ENCODE measurements at regions not wholly inside any gene's neighbourhood (a gene's known extent, or its start where the extent isn't known, plus 50 kb on each side); places are given as distances from the start of the nearest gene placed in this dataset.

- no peak overlapping the region for H3K23ac ChIP-seq (ENCODE audit: insufficient read length)
- H4K91ac ChIP-seq (replicated peaks; ENCODE audit: insufficient read length, low read length) = no peak overlapping the region
- no peak overlapping the region for H2AK5ac ChIP-seq (ENCODE audit: low read depth, low read length)
- H3K27ac ChIP-seq (ENCODE audit: low read depth, low read length) = no peak overlapping the region
- H3K4me1 ChIP-seq (replicated peaks in 1 of 4; ENCODE audit: control insufficient read depth in 3 of 4, insufficient read depth in 4 of 4, low read length in 3 of 4) = no peaks in the 10 kb centered on the region
- H4K8ac ChIP-seq (ENCODE audit: extremely low read depth, insufficient read depth, low read length) = no peak overlapping the region
- DNase-seq (ENCODE audit: low read depth in 1 of 2, low spot score in 2 of 2) (no peak), FAIRE-seq (no peak)
- peaks cover 5 to 12% of the 10 kb centered on the region in 2 experiments; a peak in 3 of 4 replicates for H3K9me3 ChIP-seq (ENCODE audit: insufficient read depth in 2 of 2, low read depth in 1 of 2, low read length in 1 of 2)
- no peak overlapping the region for H2BK5ac ChIP-seq (ENCODE audit: low read depth, low read length)
- no peak overlapping the region for H2BK15ac ChIP-seq (ENCODE audit: low read length)
- no peak overlapping the region for H2BK12ac ChIP-seq (ENCODE audit: low read depth, low read length)
- no peak overlapping the region for H3K14ac ChIP-seq (ENCODE audit: insufficient read length)
- no peak overlapping the region for H3K4me3 ChIP-seq (ENCODE audit: extremely low read depth in 1 of 4, insufficient read depth in 2 of 4, low read depth in 3 of 4, low read length in 4 of 4)
- no peaks in the 10 kb centered on the region for H4K20me1 ChIP-seq (replicated peaks in 1 of 2; ENCODE audit: control insufficient read depth in 1 of 2, insufficient read depth in 2 of 2, low read length in 2 of 2)
- no peak overlapping the region for H3K56ac ChIP-seq (replicated peaks; ENCODE audit: insufficient read length, low read depth, low read length)
- no peak overlapping the region for H3K9ac ChIP-seq (replicated peaks in 1 of 4; ENCODE audit: extremely low read depth in 1 of 4, low read depth in 3 of 4, low read length in 3 of 4)
- H3K23me2 ChIP-seq (ENCODE audit: low read depth, low read length) = no peaks in the 10 kb centered on the region
- H2BK120ac ChIP-seq (replicated peaks; ENCODE audit: low read depth, low read length) = no peak overlapping the region
- CTCF ChIA-PET (ENCODE audit: partially characterized antibody) = interaction anchor here (0.8 kb wide), 1 partner anchor 92 kb away, joined by 3 read pairs; no protein-coding TSS in a partner anchor
- H3K36me3 ChIP-seq (ENCODE audit: control insufficient read depth in 2 of 4, insufficient read depth in 4 of 4, low read length in 3 of 4) = no peaks in the 10 kb centered on the region
- H2BK20ac ChIP-seq (ENCODE audit: low read length) = no peak overlapping the region
- no peaks in the 10 kb centered on the region for H3K27me3 ChIP-seq (replicated peaks in 1 of 4; ENCODE audit: control insufficient read depth in 3 of 4, extremely low read depth in 1 of 4, insufficient read depth in 3 of 4, low read length in 3 of 4)
- POLR2A ChIA-PET (ENCODE audit: partially characterized antibody) = interaction anchor here (1.0 kb wide), 1 partner anchor 19 kb away, joined by 3 read pairs; no protein-coding TSS in a partner anchor
- H3K4ac ChIP-seq (replicated peaks; ENCODE audit: insufficient read length, low read depth, low read length) = no peak overlapping the region
- H3K79me1 ChIP-seq (ENCODE audit: low read depth, low read length) = no peaks in the 10 kb centered on the region
- H3K79me2 ChIP-seq (ENCODE audit: control insufficient read depth in 1 of 2, insufficient read depth in 2 of 2, low read length in 2 of 2) = no peaks in the 10 kb centered on the region
- no peak overlapping the region for H3K18ac ChIP-seq (ENCODE audit: extremely low read depth, low read length)
- H2AFZ ChIP-seq (ENCODE audit: low read length) = peak overlapping the region; percentile 69; the same call in 1 of the 2 replicates
- H3K4me2 ChIP-seq (ENCODE audit: insufficient read depth in 1 of 2, low read depth in 2 of 2, low read length in 2 of 2) = no peak overlapping the region
- H4K5ac ChIP-seq (ENCODE audit: insufficient read length, low read depth, low read length) = no peak overlapping the region
- TF ChIP-seq NRF1 (IDR thresholded peaks at IDR 0.05; ENCODE audit: low read depth, low read length) (no peak), CTCF (IDR thresholded peaks at IDR 0.05; ENCODE audit: control extremely low read depth in 1 of 3, insufficient read depth in 1 of 3, low read depth in 1 of 3, low read length in 3 of 3) (no peak), BACH1 (IDR thresholded peaks at IDR 0.05; ENCODE audit: low read length) (no peak), CBX5 (IDR thresholded peaks at IDR 0.05; ENCODE audit: low read depth, low read length) (no peak)
Measured at GRCh38 chr18:51513517-51513916, 316.0 kb upstream of the MEX3C start.
